HG03439 (cell line): ENCODE measurements at regions not wholly inside any gene's neighbourhood (a gene's known extent, or its start where the extent isn't known, plus 50 kb on each side); places are given as distances from the start of the nearest gene placed in this dataset.

ENCODE experiments used
- ATAC-seq: cut with Tn5 transposase; IDR thresholded peaks from one replicate; pipeline ENCODE4 v1.9.1; 2021; ENCODE audit warnings: mild to moderate bottlenecking, moderate library complexity; ENCODE audit not compliant: unreplicated experiment

GRCh38 chr3:59653405-59654122 lies 603.7 kb upstream of the CFAP20DC start:
- ATAC-seq = no peak

- ATAC-seq = no peak
Observed at GRCh38 chr3:59644479-59645402, 594.9 kb upstream of the CFAP20DC start.

DNA sequence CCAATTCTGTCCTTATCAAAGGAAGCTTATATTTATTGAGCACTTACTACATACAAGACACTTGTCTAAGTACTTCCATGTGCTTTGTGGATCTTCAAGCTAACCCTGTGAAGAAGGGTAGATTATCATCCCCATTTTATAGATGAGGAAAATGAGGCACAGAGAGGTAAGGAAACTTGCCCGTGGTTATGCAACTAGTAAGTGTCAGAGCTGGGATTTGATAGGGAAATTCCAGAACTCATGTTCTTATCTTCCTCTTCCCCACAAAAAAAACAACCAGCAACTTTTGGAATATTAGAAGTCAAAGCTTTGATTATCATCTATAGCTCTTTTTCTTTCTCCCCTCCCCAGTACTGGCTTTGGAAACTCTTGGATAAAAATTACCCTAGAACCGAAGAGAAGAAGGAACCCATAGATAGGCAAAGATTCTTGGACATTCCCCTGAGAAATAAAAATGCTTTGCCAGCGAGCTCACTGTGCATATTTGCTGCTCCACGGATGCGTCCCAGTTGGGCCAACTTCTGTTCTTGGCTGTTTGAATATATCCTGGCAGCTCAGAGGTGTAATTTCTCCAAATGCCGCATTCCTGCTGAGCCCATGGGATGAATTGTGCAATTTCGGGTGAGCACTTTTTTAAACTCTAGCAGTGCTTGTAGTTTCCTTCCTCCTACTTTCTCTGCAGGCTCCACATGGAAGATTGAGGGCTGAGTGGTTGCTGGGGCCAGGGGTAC lies 591.5 kb upstream of the CFAP20DC start:
- ATAC-seq = no peak

- ATAC-seq = no peak
Observed at GRCh38 chr3:59632760-59633573, 583.1 kb upstream of the CFAP20DC start.

- ATAC-seq = no peak
Observed at GRCh38 chr3:59631482-59631881, 581.7 kb upstream of the CFAP20DC start.

GRCh38 chr3:59621037-59621436 lies 571.2 kb upstream of the CFAP20DC start:
- ATAC-seq = no peak

GRCh38 chr3:59620325-59620724 lies 570.5 kb upstream of the CFAP20DC start:
- ATAC-seq = no peak

- no peak for ATAC-seq
Observed at GRCh38 chr3:59612444-59612715, 562.6 kb upstream of the CFAP20DC start.

DNA sequence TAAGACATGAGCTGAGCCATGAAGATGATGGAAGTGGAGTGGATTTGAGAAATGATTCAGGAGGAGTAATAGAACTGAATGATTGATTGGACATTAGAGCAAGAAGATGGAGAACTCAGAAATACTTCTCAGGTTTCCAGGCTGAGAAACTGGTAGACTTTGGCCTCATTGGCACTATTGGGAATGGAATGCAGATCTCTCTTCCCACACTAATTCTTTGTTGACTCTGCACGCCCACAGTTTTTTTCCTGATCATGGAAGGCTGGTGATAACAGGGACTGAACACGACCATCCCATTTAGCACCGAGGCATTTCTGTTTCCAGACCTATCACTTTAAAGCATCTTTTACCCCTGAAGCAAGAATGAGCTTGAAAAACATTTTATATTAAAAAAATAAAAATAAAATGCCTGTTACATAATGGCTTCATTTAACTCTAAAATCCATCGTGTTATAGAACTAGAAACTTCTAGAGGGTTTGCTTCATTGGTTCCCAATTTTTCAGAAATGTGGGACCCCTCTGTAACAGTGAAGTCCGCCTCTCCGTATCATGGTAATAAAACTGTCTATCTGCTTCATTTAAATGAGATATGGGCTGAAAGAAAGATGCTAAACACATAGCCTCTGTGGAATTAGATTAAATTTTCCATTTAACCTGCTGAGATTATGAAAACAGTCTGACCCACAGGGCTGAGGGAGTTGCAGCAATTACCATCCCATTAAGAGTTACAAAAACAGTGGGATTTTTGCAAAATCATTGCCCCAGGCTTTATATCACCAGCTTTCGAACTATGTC lies 562.0 kb upstream of the CFAP20DC start:
- no peak for ATAC-seq

DNA sequence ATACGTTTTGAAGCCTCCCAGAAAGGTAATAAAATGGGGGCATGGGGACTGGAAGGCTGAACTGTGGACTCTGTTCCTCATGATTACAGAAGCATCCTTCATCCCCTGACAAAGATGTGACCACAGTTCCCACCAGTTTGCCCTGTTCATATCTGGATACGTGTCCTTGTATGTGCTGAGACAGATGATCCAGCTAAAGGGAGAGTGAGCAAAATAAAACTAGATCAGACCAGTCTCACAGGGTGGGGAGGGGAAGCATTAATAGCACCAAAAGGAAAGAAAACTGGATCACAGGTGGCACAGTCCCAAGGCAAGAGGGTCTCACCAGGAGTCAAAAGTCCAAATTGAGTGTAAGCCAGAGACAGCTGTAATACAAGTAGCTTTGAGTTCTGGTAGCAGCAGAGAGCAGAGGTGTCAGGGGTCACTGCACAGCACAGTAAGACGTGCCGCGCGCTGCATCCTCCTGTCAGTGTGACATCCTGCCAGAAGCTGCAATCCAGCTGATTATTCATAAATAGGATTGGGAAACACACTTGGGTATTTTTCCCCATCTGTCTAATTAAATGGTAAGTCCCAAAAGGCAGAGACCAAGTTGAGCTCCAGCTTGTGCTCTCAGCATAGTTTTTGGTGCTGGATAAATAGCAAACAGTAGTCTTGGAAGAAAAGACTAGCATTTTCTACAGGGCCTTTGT lies 560.0 kb upstream of the CFAP20DC start:
- ATAC-seq = no peak

DNA sequence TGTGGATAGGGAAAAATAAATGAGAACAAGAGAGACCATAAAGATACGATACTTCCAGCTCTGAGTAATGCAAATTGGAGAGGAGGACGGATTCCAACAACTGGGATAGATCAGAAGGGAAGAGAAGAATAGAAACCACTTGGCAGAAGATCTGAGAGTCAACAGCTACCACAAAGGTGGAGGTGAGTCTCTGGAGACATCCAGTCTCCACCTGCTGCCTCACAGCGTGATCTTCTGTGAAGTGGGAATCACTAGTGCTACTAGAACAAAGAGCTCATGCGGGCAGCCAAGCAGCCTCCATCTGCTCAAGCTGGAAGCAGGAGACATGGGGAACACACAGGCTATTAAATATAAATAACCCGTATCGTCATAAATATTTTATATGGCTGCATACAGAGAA lies 558.5 kb upstream of the CFAP20DC start:
- no peak for ATAC-seq

DNA sequence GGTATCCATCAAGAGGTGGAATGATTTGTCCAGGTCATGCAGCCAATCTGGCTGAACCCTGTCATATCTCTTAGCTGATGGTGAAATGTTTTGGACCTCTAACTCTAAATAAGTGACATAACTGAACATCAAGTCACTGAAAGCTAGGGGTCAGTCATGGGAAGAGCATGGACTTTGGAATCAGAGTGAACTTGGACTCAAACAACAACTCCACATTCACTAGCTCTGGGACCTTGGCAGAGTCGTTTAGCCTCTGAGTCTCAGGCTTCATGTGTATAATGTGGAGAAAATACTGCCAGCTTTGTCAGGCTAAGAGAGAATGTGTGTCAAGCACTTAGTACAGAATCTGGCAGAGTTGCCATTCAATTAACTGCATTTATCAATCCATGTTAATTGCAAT lies 557.8 kb upstream of the CFAP20DC start:
- ATAC-seq = no peak

DNA sequence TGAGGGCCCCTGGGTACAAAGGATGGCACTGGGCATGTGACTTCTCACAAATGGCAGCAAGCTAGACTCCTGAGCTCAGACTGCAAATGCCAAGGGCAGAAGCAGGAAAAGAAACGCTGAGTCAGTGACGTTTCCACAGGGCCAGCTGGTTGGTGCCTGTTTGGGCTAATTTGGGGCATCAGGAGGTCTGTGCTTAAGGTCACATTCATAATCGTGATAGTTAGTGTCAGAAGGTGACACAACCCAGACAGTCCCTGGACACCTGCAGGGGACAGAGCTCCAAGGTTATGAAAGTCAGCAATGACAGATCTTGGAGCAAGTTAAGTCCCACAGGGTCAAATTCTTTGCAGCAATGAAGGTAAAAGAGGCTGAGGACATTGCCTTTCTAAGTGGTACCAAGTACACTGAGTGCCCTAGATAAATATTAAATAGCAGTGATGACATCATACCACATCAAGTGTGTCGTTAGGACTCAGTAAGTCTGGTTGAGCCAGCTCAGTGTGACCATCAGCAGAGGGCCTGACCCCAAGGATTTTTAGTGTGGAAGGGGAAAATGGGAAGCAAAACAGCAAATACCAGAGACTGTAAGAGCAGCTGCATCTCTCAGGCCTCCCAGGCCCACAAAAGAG lies 556.9 kb upstream of the CFAP20DC start:
- ATAC-seq = no peak

GRCh38 chr3:59605944-59606534 lies 556.2 kb upstream of the CFAP20DC start:
- ATAC-seq = no peak

DNA sequence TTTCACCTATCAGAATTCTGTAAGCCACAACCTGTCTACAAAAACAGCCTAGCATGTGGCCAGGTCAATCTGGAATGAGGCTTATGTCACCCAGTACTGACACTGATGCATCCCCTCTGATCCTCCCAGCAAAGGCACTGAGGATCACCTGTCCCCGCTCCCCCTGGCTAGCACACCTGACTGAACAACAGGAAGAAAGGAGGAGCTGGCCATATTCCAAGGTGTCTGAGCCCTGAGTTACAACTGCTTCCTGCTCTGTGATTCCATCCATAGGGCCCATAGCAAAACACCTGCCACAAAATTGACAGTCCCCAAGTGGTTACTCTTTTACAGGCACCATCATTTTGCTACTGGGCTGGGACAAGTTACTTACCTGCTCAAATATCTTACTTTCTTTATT lies 555.5 kb upstream of the CFAP20DC start:
- ATAC-seq = no peak

GRCh38 chr3:59601486-59601885 lies 551.7 kb upstream of the CFAP20DC start:
- no peak for ATAC-seq

- ATAC-seq = no peak
Observed at GRCh38 chr3:59600631-59601030, 550.8 kb upstream of the CFAP20DC start.

GRCh38 chr3:59596741-59597140 lies 546.9 kb upstream of the CFAP20DC start:
- no peak for ATAC-seq

GRCh38 chr3:59595830-59596229 lies 546.0 kb upstream of the CFAP20DC start:
- ATAC-seq = no peak
